IMR-90 (cell line): ENCODE measurements at regions not wholly inside any gene's neighbourhood (a gene's known extent, or its start where the extent isn't known, plus 50 kb on each side); places are given as distances from the start of the nearest gene placed in this dataset.

Experiments used
- ATAC-seq: fragments of 200-7000 bp; cut with Tn5 transposase; 2 replicates; pipeline ENCODE4 v1.9.1; 2020; ENCODE audit warnings: low read depth, mild to moderate bottlenecking, moderate library complexity
- BruUV-seq: library from RNA; stranded (reverse); fragments of 400-500 nt; replicated peaks from 2 replicates; lab custom pipeline; 2021; lab: Mats Ljungman, UMichigan
- CTCF ChIA-PET: fragments of 300-600 bp; formaldehyde crosslinking; extraction: SDS; loops from one replicate; lab custom pipeline; 2021; ENCODE audit warnings: antibody characterized with exemption; lab: Yijun Ruan, JAX
- POLR2A ChIA-PET: fragments of 300-600 bp; sonication (Branson Sonifier 250); formaldehyde crosslinking; loops from one replicate; lab custom pipeline; 2022; ENCODE audit warnings: antibody characterized with exemption; ENCODE audit not compliant: unreplicated experiment; lab: Charles Lee
- DNase-seq: peaks from one replicate; pipeline ENCODE4 v3.0.0; 2013
- H2AFZ ChIP-seq: replicated peaks from 2 replicates; pipeline ENCODE3; 2013; ENCODE audit warnings: low read length, mild to moderate bottlenecking; ENCODE audit not compliant: poor library complexity
- H2AK5ac ChIP-seq: 2 replicates; pipeline ENCODE4 v1.6.1; 2013; ENCODE audit warnings: low read depth, low read length, inconsistent platforms
- H2AK9ac ChIP-seq: replicated peaks from 2 replicates; pipeline ENCODE3; 2013; ENCODE audit warnings: mild to moderate bottlenecking, low read depth, low read length, moderate library complexity; ENCODE audit not compliant: poor library complexity
- H2BK120ac ChIP-seq: 2 replicates; pipeline ENCODE4 v1.6.1; 2013; ENCODE audit warnings: low read depth, low read length, inconsistent platforms
- H2BK15ac ChIP-seq: 3 replicates; pipeline ENCODE4 v1.6.1; 2013; ENCODE audit warnings: low read depth, low read length, inconsistent platforms
- H2BK20ac ChIP-seq: 2 replicates; pipeline ENCODE4 v1.6.1; 2013; ENCODE audit warnings: low read depth, mild to moderate bottlenecking, inconsistent platforms, low read length, moderate library complexity
- H2BK5ac ChIP-seq: 2 replicates; pipeline ENCODE4 v1.6.1; 2013; ENCODE audit warnings: mild to moderate bottlenecking, low read depth, low read length, inconsistent platforms; ENCODE audit not compliant: poor library complexity, severe bottlenecking
- H3K14ac ChIP-seq: replicated peaks from 2 replicates; pipeline ENCODE4 v1.6.1; 2013; ENCODE audit warnings: low read depth, low read length, inconsistent platforms
- H3K18ac ChIP-seq: 2 replicates; pipeline ENCODE4 v1.6.1; 2013; ENCODE audit warnings: low read depth, low read length, control low read depth
- H3K23ac ChIP-seq: 2 replicates; pipeline ENCODE4 v1.6.1; 2013; ENCODE audit warnings: low read depth, low read length, inconsistent platforms
- H3K27ac ChIP-seq: 2 replicates; pipeline ENCODE4 v1.5.1; 2013; ENCODE audit warnings: mild to moderate bottlenecking, control low read depth, low read length; ENCODE audit not compliant: insufficient read depth
- H3K27me3 ChIP-seq: 2 replicates; pipeline ENCODE4 v1.6.1; 2013; ENCODE audit warnings: low read length; ENCODE audit not compliant: control insufficient read depth, insufficient read depth
- H3K36me3 ChIP-seq: 2 replicates; pipeline ENCODE4 v1.6.1; 2013; ENCODE audit warnings: low read length, mixed read lengths; ENCODE audit not compliant: control insufficient read depth, insufficient read depth
- H3K4ac ChIP-seq: 2 replicates; pipeline ENCODE4 v1.6.1; 2013; ENCODE audit warnings: low read depth, low read length, inconsistent platforms
- H3K4me1 ChIP-seq: 2 replicates; pipeline ENCODE4 v1.6.1; 2013; ENCODE audit warnings: low read length, mixed read lengths; ENCODE audit not compliant: control insufficient read depth, insufficient read depth
- H3K4me2 ChIP-seq: 2 replicates; pipeline ENCODE4 v1.6.1; 2013; ENCODE audit warnings: low read depth, mild to moderate bottlenecking, control low read depth, low read length, moderate library complexity
- H3K4me3 ChIP-seq: 2 replicates; pipeline ENCODE4 v1.5.1; 2013; ENCODE audit warnings: low read depth, mild to moderate bottlenecking, control low read depth, low read length, moderate library complexity; ENCODE audit not compliant: insufficient read depth
- H3K56ac ChIP-seq: 2 replicates; pipeline ENCODE4 v1.6.1; 2013; ENCODE audit warnings: low read length, inconsistent platforms; ENCODE audit not compliant: insufficient read depth; ENCODE audit errors: extremely low read depth
- H3K79me1 ChIP-seq, 2 experiments: 2 replicates each; pipeline ENCODE4 v1.6.1; 2013; ENCODE audit warnings: low read length in 2 of 2, inconsistent platforms in 1 of 2, low read depth in 1 of 2
- H3K9ac ChIP-seq: 2 replicates; pipeline ENCODE4 v1.6.1; 2013; ENCODE audit warnings: low read depth, low read length, control low read depth
- H3K9me1 ChIP-seq: 2 replicates; pipeline ENCODE4 v1.6.1; 2013; ENCODE audit warnings: low read length, inconsistent platforms; ENCODE audit not compliant: insufficient read depth
- H3K9me3 ChIP-seq: 2 replicates; pipeline ENCODE4 v1.6.1; 2013; ENCODE audit warnings: low read length; ENCODE audit not compliant: control insufficient read depth, insufficient read depth
- H4K20me1 ChIP-seq: 2 replicates; pipeline ENCODE4 v1.6.1; 2013; ENCODE audit warnings: low read length, inconsistent platforms; ENCODE audit not compliant: insufficient read depth
- H4K5ac ChIP-seq: 2 replicates; pipeline ENCODE4 v1.6.1; 2013; ENCODE audit warnings: mild to moderate bottlenecking, low read depth, low read length, control low read depth
- H4K8ac ChIP-seq, 2 experiments: 2 replicates each; pipeline ENCODE4 v1.6.1; 2013; ENCODE audit warnings: low read depth in 2 of 2, low read length in 2 of 2, control low read depth in 1 of 2, inconsistent platforms in 1 of 2
- H4K91ac ChIP-seq: 2 replicates; pipeline ENCODE4 v1.6.1; 2013; ENCODE audit warnings: low read depth, low read length, inconsistent platforms; ENCODE audit not compliant: insufficient read depth
- BHLHE40 ChIP-seq: fragments of 150-350 bp; IDR thresholded peaks from 2 replicates; pipeline ENCODE4 v1.6.1; 2016; ENCODE audit warnings: mild to moderate bottlenecking, low read depth, low read length
- CEBPB ChIP-seq: IDR thresholded peaks from 2 replicates; pipeline ENCODE4 v1.6.1; 2012; ENCODE audit warnings: low read depth, low read length, improper control_type of control experiment
- CHD1 ChIP-seq: IDR thresholded peaks from 2 replicates; pipeline ENCODE4 v1.6.1; 2012; ENCODE audit warnings: low read depth, low read length, improper control_type of control experiment
- FOS ChIP-seq: fragments of 150-350 bp; IDR thresholded peaks from 2 replicates; pipeline ENCODE4 v1.6.1; 2016; ENCODE audit warnings: low read depth, low read length
- MAFK ChIP-seq: IDR thresholded peaks from 2 replicates; pipeline ENCODE4 v1.6.1; 2012; ENCODE audit warnings: low read depth, low read length, improper control_type of control experiment
- MAZ ChIP-seq: IDR thresholded peaks from 2 replicates; pipeline ENCODE4 v1.6.1; 2012; ENCODE audit warnings: low read depth, mild to moderate bottlenecking, low read length, improper control_type of control experiment, moderate library complexity, borderline replicate concordance
- MXI1 ChIP-seq: IDR thresholded peaks from 2 replicates; pipeline ENCODE4 v1.6.1; 2012; ENCODE audit warnings: low read depth, mild to moderate bottlenecking, low read length, moderate library complexity, borderline replicate concordance
- NFE2L2 ChIP-seq: fragments of 150-350 bp; IDR thresholded peaks from 2 replicates; pipeline ENCODE4 v1.6.1; 2016; ENCODE audit warnings: low read depth, mild to moderate bottlenecking, low read length
- POLR2A ChIP-seq: IDR thresholded peaks from 2 replicates; pipeline ENCODE4 v1.6.1; 2012; ENCODE audit warnings: mild to moderate bottlenecking, low read depth, low read length
- RAD21 ChIP-seq: IDR thresholded peaks from 2 replicates; pipeline ENCODE4 v1.6.1; 2012; ENCODE audit warnings: low read length, improper control_type of control experiment
- RCOR1 ChIP-seq: IDR thresholded peaks from 2 replicates; pipeline ENCODE4 v1.6.1; 2012; ENCODE audit warnings: mild to moderate bottlenecking, low read length, improper control_type of control experiment; ENCODE audit not compliant: insufficient replicate concordance
- RFX5 ChIP-seq: IDR thresholded peaks from 2 replicates; pipeline ENCODE4 v1.8.0; 2012; ENCODE audit warnings: low read depth, mild to moderate bottlenecking, low read length, moderate library complexity
- SMC3 ChIP-seq: fragments of 150-350 bp; IDR thresholded peaks from 2 replicates; pipeline ENCODE4 v1.6.1; 2016; ENCODE audit warnings: low read depth, mild to moderate bottlenecking, antibody characterized with exemption, low read length, moderate library complexity
- WGBS, 2 experiments: methylation state at CpG; one replicate each; pipeline versions ENCODE4 v1.1.5 to v1.1.7; 2013; ENCODE audit warnings: missing lambda C conversion rate in 2 of 2; ENCODE audit not compliant: insufficient read length in 1 of 2; ENCODE audit errors: extremely low coverage in 2 of 2; 5-methylcytosine and 5-hydroxymethylcytosine counted together
- dilution Hi-C: fragments of 300-500 bp; cut with HindIII; formaldehyde crosslinking; loops from one replicate; pipeline ENCODE4 v1.14.3; 2018; ENCODE audit warnings: low sequenced_read_pairs; ENCODE audit not compliant: unreplicated experiment
- in situ Hi-C: fragments of 300-500 bp; cut with MboI; formaldehyde crosslinking; loops from 3 replicates; pipeline ENCODE4 v1.14.3; 2019; ENCODE audit warnings: low sequenced_read_pairs, inconsistent platforms, mixed read lengths
- intact Hi-C: fragments of 100-400 bp; cut with micrococcal nuclease; formaldehyde crosslinking; loops from 2 replicates; pipeline ENCODE4 v1.10.0; 2022
- TF ChIP-seq, protein P1 (sequence below): conservative IDR thresholded peaks from 2 replicates; pipeline ENCODE4 v1.5.1; 2012; ENCODE audit warnings: mild to moderate bottlenecking, low read depth, low read length, improper control_type of control experiment
- TF ChIP-seq, protein P2 (sequence below): fragments of 150-350 bp; IDR thresholded peaks from 2 replicates; pipeline ENCODE4 v1.6.1; 2016; ENCODE audit warnings: low read depth, mild to moderate bottlenecking, low read length, moderate library complexity, borderline replicate concordance
- TF ChIP-seq, protein P3 (sequence below): fragments of 150-350 bp; IDR thresholded peaks from 2 replicates; pipeline ENCODE4 v1.6.1; 2017; ENCODE audit warnings: mild to moderate bottlenecking, antibody characterized with exemption, low read length, low read depth

DNA sequence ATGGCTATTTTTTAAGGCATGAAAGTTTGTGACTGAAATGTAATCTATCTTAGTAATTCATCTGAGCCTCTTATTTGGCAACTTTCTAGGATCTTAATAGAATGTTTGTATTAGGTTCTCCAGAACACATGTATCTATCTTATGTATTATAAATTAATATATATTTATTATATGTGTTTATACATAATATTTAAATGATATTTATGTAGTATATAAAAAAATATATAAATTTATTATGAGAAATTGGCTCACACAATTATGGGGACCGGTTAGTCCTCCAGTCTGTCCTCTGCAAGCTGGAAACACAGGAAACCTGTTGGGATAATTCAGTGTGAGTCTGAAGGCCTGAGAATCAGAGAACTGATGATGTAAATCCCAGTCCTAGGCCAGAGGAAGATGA, 155.7 kb downstream of the AMY1C start:
- no peak overlapping the region for H2BK15ac ChIP-seq
- no peak overlapping the region for H3K4me2 ChIP-seq
- dilution Hi-C loops, result no loop called here
- ATAC-seq (no peak), DNase-seq (no peak)
- CTCF ChIA-PET, result no interaction called here
- H3K23ac ChIP-seq, result no peak overlapping the region
- no peak overlapping the region for H3K14ac ChIP-seq
- H3K79me1 ChIP-seq, result no peaks in the 10 kb centered on the region
- H3K9ac ChIP-seq, result no peak overlapping the region
- no peak overlapping the region for H4K8ac ChIP-seq
- H2BK5ac ChIP-seq, result no peak overlapping the region
- H2AFZ ChIP-seq, result no peak overlapping the region
- no peaks in the 10 kb centered on the region for H4K20me1 ChIP-seq
- no peaks in the 10 kb centered on the region for H3K36me3 ChIP-seq
- no peak overlapping the region for H3K27ac ChIP-seq
- WGBS, 2 experiments, result no CpG with 5 or more reads among the region's 1 CpG
- no peak overlapping the region for H4K91ac ChIP-seq
- TF ChIP-seq FOS (no peak), SMC3 (no peak), MAFK (no peak), POLR2A (no peak), RFX5 (no peak), BHLHE40 (no peak), MAZ (no peak), MXI1 (no peak), RAD21 (no peak), NFE2L2 (no peak), CEBPB (no peak), CHD1 (no peak), RCOR1 (no peak)
- TF ChIP-seq, protein P1, sequence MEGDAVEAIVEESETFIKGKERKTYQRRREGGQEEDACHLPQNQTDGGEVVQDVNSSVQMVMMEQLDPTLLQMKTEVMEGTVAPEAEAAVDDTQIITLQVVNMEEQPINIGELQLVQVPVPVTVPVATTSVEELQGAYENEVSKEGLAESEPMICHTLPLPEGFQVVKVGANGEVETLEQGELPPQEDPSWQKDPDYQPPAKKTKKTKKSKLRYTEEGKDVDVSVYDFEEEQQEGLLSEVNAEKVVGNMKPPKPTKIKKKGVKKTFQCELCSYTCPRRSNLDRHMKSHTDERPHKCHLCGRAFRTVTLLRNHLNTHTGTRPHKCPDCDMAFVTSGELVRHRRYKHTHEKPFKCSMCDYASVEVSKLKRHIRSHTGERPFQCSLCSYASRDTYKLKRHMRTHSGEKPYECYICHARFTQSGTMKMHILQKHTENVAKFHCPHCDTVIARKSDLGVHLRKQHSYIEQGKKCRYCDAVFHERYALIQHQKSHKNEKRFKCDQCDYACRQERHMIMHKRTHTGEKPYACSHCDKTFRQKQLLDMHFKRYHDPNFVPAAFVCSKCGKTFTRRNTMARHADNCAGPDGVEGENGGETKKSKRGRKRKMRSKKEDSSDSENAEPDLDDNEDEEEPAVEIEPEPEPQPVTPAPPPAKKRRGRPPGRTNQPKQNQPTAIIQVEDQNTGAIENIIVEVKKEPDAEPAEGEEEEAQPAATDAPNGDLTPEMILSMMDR, result no peak
- TF ChIP-seq, protein P2, sequence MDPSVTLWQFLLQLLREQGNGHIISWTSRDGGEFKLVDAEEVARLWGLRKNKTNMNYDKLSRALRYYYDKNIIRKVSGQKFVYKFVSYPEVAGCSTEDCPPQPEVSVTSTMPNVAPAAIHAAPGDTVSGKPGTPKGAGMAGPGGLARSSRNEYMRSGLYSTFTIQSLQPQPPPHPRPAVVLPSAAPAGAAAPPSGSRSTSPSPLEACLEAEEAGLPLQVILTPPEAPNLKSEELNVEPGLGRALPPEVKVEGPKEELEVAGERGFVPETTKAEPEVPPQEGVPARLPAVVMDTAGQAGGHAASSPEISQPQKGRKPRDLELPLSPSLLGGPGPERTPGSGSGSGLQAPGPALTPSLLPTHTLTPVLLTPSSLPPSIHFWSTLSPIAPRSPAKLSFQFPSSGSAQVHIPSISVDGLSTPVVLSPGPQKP, result no peak
- TF ChIP-seq, protein P3, sequence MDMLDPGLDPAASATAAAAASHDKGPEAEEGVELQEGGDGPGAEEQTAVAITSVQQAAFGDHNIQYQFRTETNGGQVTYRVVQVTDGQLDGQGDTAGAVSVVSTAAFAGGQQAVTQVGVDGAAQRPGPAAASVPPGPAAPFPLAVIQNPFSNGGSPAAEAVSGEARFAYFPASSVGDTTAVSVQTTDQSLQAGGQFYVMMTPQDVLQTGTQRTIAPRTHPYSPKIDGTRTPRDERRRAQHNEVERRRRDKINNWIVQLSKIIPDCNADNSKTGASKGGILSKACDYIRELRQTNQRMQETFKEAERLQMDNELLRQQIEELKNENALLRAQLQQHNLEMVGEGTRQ, result no peak
- H3K4ac ChIP-seq, result no peak overlapping the region
- H3K4me3 ChIP-seq, result no peak overlapping the region
- no peak overlapping the region for H2BK120ac ChIP-seq
- POLR2A ChIA-PET, result no interaction called here
- peaks cover 2% of the 10 kb centered on the region; the same call in 1 of the 2 replicates for H3K9me3 ChIP-seq
- H2AK9ac ChIP-seq, result no peak overlapping the region
- intact Hi-C loops, result no loop called here
- BruUV-seq, result no TSS peak
- no peak overlapping the region for H2AK5ac ChIP-seq
- no peak overlapping the region for H2BK20ac ChIP-seq
- H3K18ac ChIP-seq, result no peak overlapping the region
- H3K4me1 ChIP-seq, result no peaks in the 10 kb centered on the region
- in situ Hi-C loops, result no loop called here
- no peak overlapping the region for H3K56ac ChIP-seq
- no peaks in the 10 kb centered on the region for H3K9me1 ChIP-seq
- no peak overlapping the region for H4K5ac ChIP-seq
- no peaks in the 10 kb centered on the region for H3K27me3 ChIP-seq
